A673 (cell line): ENCODE measurements at regions not wholly inside any gene's neighbourhood (a gene's known extent, or its start where the extent isn't known, plus 50 kb on each side); places are given as distances from the start of the nearest gene placed in this dataset.

Experiments
- EZH2 ChIP-seq: fragments of 200-600 bp; sonication (generic); IDR thresholded peaks from 2 replicates; pipeline ENCODE4 v1.6.1; 2017; ENCODE audit warnings: borderline replicate concordance, low read depth, mild to moderate bottlenecking, mixed read lengths, antibody characterized with exemption, low read length; ENCODE audit not compliant: poor library complexity, severe bottlenecking
- TF ChIP-seq, protein P1 (sequence below): fragments of 300-800, 200-600 bp; sonication (generic); conservative IDR thresholded peaks from 2 replicates; pipeline ENCODE4 v1.5.1; 2017; ENCODE audit warnings: low read depth, mild to moderate bottlenecking, antibody characterized with exemption, low read length, moderate library complexity, mixed read lengths

- TF ChIP-seq, protein P1, sequence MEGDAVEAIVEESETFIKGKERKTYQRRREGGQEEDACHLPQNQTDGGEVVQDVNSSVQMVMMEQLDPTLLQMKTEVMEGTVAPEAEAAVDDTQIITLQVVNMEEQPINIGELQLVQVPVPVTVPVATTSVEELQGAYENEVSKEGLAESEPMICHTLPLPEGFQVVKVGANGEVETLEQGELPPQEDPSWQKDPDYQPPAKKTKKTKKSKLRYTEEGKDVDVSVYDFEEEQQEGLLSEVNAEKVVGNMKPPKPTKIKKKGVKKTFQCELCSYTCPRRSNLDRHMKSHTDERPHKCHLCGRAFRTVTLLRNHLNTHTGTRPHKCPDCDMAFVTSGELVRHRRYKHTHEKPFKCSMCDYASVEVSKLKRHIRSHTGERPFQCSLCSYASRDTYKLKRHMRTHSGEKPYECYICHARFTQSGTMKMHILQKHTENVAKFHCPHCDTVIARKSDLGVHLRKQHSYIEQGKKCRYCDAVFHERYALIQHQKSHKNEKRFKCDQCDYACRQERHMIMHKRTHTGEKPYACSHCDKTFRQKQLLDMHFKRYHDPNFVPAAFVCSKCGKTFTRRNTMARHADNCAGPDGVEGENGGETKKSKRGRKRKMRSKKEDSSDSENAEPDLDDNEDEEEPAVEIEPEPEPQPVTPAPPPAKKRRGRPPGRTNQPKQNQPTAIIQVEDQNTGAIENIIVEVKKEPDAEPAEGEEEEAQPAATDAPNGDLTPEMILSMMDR = peak; percentile 44; the same call in 1 of the 2 replicates
- no peak for TF ChIP-seq EZH2
These were observed 360.4 kb upstream of the ROBO2 start for GRCh38 chr3:76679541-76679940.
